KMS-11 (cell line): ENCODE measurements at regions not wholly inside any gene's neighbourhood (a gene's known extent, or its start where the extent isn't known, plus 50 kb on each side); places are given as distances from the start of the nearest gene placed in this dataset.

Experiments
- H2AFZ ChIP-seq: fragments of 200-600 bp; sonication (generic); 2 replicates; pipeline ENCODE4 v1.6.1; 2016; ENCODE audit warnings: antibody characterized with exemption, mixed run types, low read depth
- H3K27ac ChIP-seq: fragments of 200-600 bp; sonication (generic); 2 replicates; pipeline ENCODE4 v1.6.1; 2016; ENCODE audit warnings: mild to moderate bottlenecking, mixed run types
- H3K27me3 ChIP-seq: fragments of 200-600 bp; sonication (generic); 2 replicates; pipeline ENCODE4 v1.6.1; 2017; ENCODE audit warnings: mild to moderate bottlenecking, low read depth, mixed run types, moderate library complexity; ENCODE audit not compliant: insufficient read depth
- H3K36me3 ChIP-seq: fragments of 200-600 bp; sonication (generic); 2 replicates; pipeline ENCODE4 v1.6.1; 2017; ENCODE audit warnings: mild to moderate bottlenecking, mixed run types; ENCODE audit not compliant: insufficient read depth
- H3K4me1 ChIP-seq: fragments of 200-600 bp; sonication (generic); 2 replicates; pipeline ENCODE4 v1.6.1; 2016; ENCODE audit warnings: mild to moderate bottlenecking, low read depth, mixed run types; ENCODE audit not compliant: poor library complexity, severe bottlenecking
- H3K4me2 ChIP-seq: fragments of 200-600 bp; sonication (generic); 2 replicates; pipeline ENCODE4 v1.7.0; 2016; ENCODE audit warnings: mild to moderate bottlenecking, mixed run types
- H3K4me3 ChIP-seq: fragments of 200-600 bp; sonication (generic); IDR thresholded peaks from 2 replicates; pipeline ENCODE4 v1.6.1; 2017; ENCODE audit warnings: low read depth, low read length, mixed read lengths; ENCODE audit not compliant: insufficient read depth
- H3K79me2 ChIP-seq: fragments of 200-600 bp; sonication (generic); 2 replicates; pipeline ENCODE4 v1.6.1; 2016; ENCODE audit warnings: low read depth, mixed run types; ENCODE audit not compliant: insufficient read depth
- H3K9ac ChIP-seq: fragments of 200-600 bp; sonication (generic); 2 replicates; pipeline ENCODE4 v1.6.1; 2016; ENCODE audit warnings: mild to moderate bottlenecking, mixed run types
- H4K20me1 ChIP-seq: fragments of 200-600 bp; sonication (generic); 2 replicates; pipeline ENCODE4 v1.6.1; 2016; ENCODE audit warnings: mild to moderate bottlenecking, mixed run types; ENCODE audit not compliant: insufficient read depth
- TF ChIP-seq, protein P1 (sequence below): fragments of 200-600 bp; sonication (generic); conservative IDR thresholded peaks from 2 replicates; pipeline ENCODE4 v1.6.1; 2017; ENCODE audit warnings: low read depth, mild to moderate bottlenecking, antibody characterized with exemption, low read length, moderate library complexity, mixed read lengths

DNA sequence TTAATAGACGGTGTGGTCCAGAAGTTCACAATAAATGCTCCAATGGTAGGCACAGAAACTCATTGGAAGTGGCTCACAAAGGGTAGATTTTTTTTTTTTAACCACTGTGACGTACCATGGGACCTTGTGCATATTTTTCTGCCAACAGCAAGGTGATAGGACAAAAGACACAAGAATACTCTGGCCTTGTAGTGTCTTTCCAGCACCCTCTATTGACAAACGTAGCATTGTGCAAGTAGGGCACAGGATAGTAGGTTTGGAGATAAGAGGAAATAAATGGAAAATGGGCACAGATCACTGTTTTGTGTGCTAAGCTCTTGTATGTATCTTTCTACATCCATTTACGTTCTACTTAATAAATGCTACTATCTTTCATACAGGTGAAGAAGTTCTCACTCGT lies 2054.9 kb downstream of the PCDH7 start:
- Histone ChIP-seq H2AFZ (no peak overlapping the region), H3K79me2 (no peaks in the 10 kb centered on the region), H3K9ac (no peak overlapping the region), H3K27me3 (no peaks in the 10 kb centered on the region), H3K4me2 (no peak overlapping the region), H4K20me1 (no peaks in the 10 kb centered on the region), H3K36me3 (no peaks in the 10 kb centered on the region), H3K4me1 (no peaks in the 10 kb centered on the region), H3K27ac (no peak overlapping the region), H3K4me3 (no peak overlapping the region)
- TF ChIP-seq, protein P1, sequence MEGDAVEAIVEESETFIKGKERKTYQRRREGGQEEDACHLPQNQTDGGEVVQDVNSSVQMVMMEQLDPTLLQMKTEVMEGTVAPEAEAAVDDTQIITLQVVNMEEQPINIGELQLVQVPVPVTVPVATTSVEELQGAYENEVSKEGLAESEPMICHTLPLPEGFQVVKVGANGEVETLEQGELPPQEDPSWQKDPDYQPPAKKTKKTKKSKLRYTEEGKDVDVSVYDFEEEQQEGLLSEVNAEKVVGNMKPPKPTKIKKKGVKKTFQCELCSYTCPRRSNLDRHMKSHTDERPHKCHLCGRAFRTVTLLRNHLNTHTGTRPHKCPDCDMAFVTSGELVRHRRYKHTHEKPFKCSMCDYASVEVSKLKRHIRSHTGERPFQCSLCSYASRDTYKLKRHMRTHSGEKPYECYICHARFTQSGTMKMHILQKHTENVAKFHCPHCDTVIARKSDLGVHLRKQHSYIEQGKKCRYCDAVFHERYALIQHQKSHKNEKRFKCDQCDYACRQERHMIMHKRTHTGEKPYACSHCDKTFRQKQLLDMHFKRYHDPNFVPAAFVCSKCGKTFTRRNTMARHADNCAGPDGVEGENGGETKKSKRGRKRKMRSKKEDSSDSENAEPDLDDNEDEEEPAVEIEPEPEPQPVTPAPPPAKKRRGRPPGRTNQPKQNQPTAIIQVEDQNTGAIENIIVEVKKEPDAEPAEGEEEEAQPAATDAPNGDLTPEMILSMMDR = no peak

DNA sequence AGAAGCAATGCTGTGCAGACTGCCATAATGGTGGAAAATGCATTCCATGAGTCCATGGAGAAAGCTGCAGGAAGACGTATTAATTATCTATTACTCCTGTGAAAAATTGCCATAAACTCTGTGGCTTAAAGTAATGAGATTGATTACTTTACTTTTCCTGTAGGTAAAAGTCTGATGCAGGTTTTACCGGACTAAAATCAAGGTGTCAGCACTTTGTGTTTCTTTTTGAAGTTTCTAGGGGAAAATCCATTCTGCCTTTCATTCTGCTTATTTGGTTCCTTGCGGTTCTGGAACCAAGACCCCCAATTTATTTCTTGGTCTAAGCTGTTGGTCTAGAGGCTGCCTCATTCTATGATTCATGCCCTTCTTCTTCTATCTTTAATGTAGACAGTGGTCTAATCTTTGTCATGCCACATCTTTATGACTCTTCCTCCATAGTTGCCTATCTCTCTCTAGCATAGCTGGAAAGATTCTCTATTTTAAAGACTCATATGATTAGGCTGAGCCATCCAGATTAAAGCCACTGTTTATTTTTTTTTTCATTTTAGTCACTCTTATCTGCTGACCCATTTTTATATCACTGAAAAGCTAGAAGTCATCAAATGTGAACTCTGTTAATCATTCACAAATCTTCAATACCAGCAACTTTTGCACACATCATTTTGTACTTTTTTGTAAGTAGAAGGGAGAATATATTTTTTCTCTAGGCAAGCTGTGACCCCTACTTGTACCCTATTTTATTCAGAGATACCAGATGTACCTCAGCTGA lies 2056.4 kb downstream of the PCDH7 start:
- H2AFZ ChIP-seq = no peak overlapping the region
- TF ChIP-seq, protein P1 = no peak
- no peaks in the 10 kb centered on the region for H4K20me1 ChIP-seq
- H3K4me1 ChIP-seq = no peaks in the 10 kb centered on the region
- H3K36me3 ChIP-seq = no peaks in the 10 kb centered on the region
- H3K27me3 ChIP-seq = no peaks in the 10 kb centered on the region
- no peak overlapping the region for H3K4me3 ChIP-seq
- H3K4me2 ChIP-seq = no peak overlapping the region
- no peak overlapping the region for H3K27ac ChIP-seq
- H3K79me2 ChIP-seq = no peaks in the 10 kb centered on the region
- no peak overlapping the region for H3K9ac ChIP-seq

DNA sequence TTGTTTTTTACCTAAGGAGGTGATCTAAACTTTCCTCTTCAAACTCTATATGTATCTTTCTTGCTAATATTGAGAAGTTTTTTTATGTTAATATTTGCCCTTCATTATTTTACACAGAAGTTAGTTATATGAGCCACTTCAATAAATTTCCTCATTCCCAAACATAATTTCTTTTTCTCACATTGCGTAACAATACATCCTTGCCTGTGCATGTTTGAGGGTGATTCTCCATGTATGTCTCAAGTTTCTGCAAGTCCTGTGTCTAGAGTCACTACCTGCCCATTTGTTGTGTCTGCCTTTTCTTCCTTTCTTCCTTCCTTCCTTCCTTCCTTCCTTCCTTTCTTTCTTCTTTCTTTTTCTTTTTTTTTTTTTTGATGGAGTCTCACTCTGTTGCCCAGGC lies 2057.9 kb downstream of the PCDH7 start:
- Histone ChIP-seq H3K9ac (no peak overlapping the region), H4K20me1 (no peaks in the 10 kb centered on the region), H3K4me1 (no peaks in the 10 kb centered on the region), H2AFZ (no peak overlapping the region), H3K4me3 (no peak overlapping the region), H3K79me2 (no peaks in the 10 kb centered on the region), H3K4me2 (no peak overlapping the region), H3K36me3 (no peaks in the 10 kb centered on the region), H3K27me3 (no peaks in the 10 kb centered on the region), H3K27ac (no peak overlapping the region)
- TF ChIP-seq, protein P1 = no peak

- H2AFZ ChIP-seq = no peak overlapping the region
- no peaks in the 10 kb centered on the region for H4K20me1 ChIP-seq
- H3K27ac ChIP-seq = no peak overlapping the region
- no peak overlapping the region for H3K4me3 ChIP-seq
- no peaks in the 10 kb centered on the region for H3K36me3 ChIP-seq
- H3K4me1 ChIP-seq = no peaks in the 10 kb centered on the region
- no peaks in the 10 kb centered on the region for H3K27me3 ChIP-seq
- no peak overlapping the region for H3K9ac ChIP-seq
- no peaks in the 10 kb centered on the region for H3K79me2 ChIP-seq
- TF ChIP-seq, protein P1 = no peak
- H3K4me2 ChIP-seq = no peak overlapping the region
Measured at GRCh38 chr4:32778938-32779337, 2058.8 kb downstream of the PCDH7 start.
